ENCODE measurements at regions not wholly inside any gene's neighbourhood (a gene's known extent, or its start where the extent isn't known, plus 50 kb on each side); places are given as distances from the start of the nearest gene placed in this dataset.
"Not testable (repeated sequence)": the region's sequence is repeated elsewhere in the genome, so short reads cannot be mapped to it uniquely, and the experiment has no call there.

DNA sequence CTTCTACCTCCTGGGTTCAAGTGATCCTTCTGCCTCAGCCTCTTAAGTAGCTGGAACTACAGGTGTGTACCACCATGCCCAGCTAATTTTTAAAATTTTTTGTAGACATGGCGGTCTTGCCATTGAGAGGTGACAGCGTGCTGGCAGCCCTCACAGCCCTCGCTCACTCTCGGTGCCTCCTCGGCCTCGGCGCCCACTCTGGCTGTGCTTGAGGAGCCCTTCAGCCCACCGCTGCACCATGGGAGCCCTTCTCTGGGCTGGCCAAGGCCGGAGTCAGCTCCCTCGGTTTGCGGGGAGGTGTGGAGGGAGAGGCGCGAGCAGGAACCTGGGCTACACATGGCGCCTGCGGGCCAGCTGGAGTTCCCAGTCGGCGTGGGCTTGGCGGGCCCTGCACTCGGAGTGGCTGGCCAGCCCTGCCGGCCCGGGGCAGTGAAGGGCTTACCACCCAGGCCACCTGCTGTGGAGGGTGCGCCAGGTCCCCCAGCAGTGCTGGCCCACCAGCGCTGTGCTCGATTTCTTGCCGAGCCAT is 111.1 kb downstream of the RAP2A start:
- peaks cover 14 to 28% of the 10 kb centered on the region in 2 donors for H3K27me3 Mint-ChIP-seq
- not testable (repeated sequence) for ATAC-seq (replicated peaks); H3K27ac Mint-ChIP-seq; H3K4me1 Mint-ChIP-seq; H3K4me3 Mint-ChIP-seq; H3K9me3 Mint-ChIP-seq; H3K36me3 Mint-ChIP-seq; DNase-seq

GRCh38 chr13:97548138-97548537 is 114.2 kb downstream of the RAP2A start:
- H3K4me3 Mint-ChIP-seq, result no peak overlapping the region
- H3K9me3 Mint-ChIP-seq, result no peaks in the 10 kb centered on the region
- peaks cover 0 to 7% of the 10 kb centered on the region in 2 donors for H3K4me1 Mint-ChIP-seq
- no peak overlapping the region for H3K27ac Mint-ChIP-seq
- H3K27me3 Mint-ChIP-seq, result peaks cover 10 to 29% of the 10 kb centered on the region in 2 donors
- no peak for ATAC-seq (replicated peaks)
- no peaks in the 10 kb centered on the region for H3K36me3 Mint-ChIP-seq
- DNase-seq, result no peak

GRCh38 chr13:97548711-97549110 is 114.7 kb downstream of the RAP2A start:
- H3K36me3 Mint-ChIP-seq, result no peaks in the 10 kb centered on the region
- ATAC-seq (replicated peaks), result no peak
- no peak overlapping the region for H3K27ac Mint-ChIP-seq
- no peaks in the 10 kb centered on the region for H3K9me3 Mint-ChIP-seq
- H3K4me1 Mint-ChIP-seq, result peaks cover 0 to 7% of the 10 kb centered on the region in 2 donors
- no peak overlapping the region for H3K4me3 Mint-ChIP-seq
- H3K27me3 Mint-ChIP-seq, result peaks cover 10 to 23% of the 10 kb centered on the region in 2 donors
- no peak for DNase-seq

- peaks cover 0 to 7% of the 10 kb centered on the region in 2 donors for H3K4me1 Mint-ChIP-seq
- peaks cover 10 to 18% of the 10 kb centered on the region in 2 donors for H3K27me3 Mint-ChIP-seq
- H3K36me3 Mint-ChIP-seq, result no peaks in the 10 kb centered on the region
- ATAC-seq (replicated peaks) (no peak), DNase-seq (no peak)
- no peak overlapping the region for H3K27ac Mint-ChIP-seq
- H3K9me3 Mint-ChIP-seq, result no peaks in the 10 kb centered on the region
- no peak overlapping the region for H3K4me3 Mint-ChIP-seq
Observed at GRCh38 chr13:97549201-97549600, 115.2 kb downstream of the RAP2A start.

DNA sequence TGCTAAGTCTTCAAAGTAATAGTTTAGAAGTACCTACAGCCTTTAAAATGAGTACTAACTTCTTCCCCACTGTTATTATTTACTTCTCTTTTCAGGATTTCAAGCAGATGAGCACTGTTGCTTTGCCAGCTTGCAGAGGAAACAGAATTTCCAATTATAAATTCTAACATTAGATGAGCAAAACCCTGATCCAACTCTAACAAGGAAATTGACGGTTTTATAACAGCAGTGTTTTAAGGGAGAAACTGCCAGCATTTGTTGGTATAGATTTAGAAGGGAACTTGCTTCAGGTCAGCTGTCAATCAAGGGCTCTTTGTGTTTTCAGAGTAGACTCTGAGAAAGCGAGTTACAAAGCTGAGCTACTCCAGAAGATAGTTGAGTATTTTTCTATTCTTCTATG is 120.5 kb downstream of the RAP2A start:
- DNase-seq (no peak), ATAC-seq (replicated peaks) (no peak)
- H3K9me3 Mint-ChIP-seq, result no peaks in the 10 kb centered on the region
- H3K4me3 Mint-ChIP-seq, result no peak overlapping the region
- no peaks in the 10 kb centered on the region for H3K4me1 Mint-ChIP-seq
- peaks cover 10 to 13% of the 10 kb centered on the region in 2 donors for H3K27me3 Mint-ChIP-seq
- H3K27ac Mint-ChIP-seq, result no peak overlapping the region
- no peaks in the 10 kb centered on the region for H3K36me3 Mint-ChIP-seq

DNA sequence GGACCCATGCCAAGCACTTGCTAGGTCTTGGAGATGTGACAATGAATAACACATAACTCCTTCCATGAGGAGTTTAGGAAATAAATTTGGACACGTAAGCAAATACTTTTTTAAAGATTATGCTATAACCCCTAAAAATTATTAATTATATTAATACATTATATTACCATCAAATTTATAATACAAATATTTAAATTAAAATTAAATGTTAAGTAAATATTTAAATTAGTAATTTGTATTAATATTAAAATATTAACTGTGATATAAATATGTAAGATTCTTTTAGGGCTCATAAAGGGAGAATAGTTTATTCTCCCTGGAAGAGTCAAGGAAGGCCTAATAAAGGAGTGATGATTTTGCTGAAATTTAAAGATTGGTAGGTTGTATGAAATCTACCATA is 121.1 kb downstream of the RAP2A start:
- H3K9me3 Mint-ChIP-seq, result no peaks in the 10 kb centered on the region
- no peaks in the 10 kb centered on the region for H3K36me3 Mint-ChIP-seq
- no peak for DNase-seq
- H3K4me1 Mint-ChIP-seq, result no peaks in the 10 kb centered on the region
- ATAC-seq (replicated peaks), result no peak
- H3K27ac Mint-ChIP-seq, result no peak overlapping the region
- H3K27me3 Mint-ChIP-seq, result peaks cover 9 to 10% of the 10 kb centered on the region in 2 donors
- H3K4me3 Mint-ChIP-seq, result no peak overlapping the region

DNA sequence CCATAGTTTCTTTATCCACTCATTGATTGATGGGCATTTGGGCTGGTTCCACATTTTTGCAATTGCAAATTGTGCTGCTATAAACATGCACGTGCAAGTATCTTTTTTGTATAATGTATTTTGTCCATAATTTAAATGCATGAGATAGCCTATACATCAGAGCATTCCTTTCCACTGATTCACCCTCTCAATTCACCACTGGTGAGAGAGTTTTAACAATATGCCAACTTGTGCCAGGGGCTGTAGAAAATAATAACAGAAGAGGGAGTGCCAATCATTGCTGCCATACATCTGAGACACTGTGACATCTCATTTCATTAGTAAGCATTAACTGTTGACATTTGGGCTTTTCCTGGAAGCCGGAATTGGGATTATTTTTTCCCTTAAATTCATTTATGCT is 125.1 kb downstream of the RAP2A start:
- DNase-seq, result no peak
- no peak overlapping the region for H3K4me3 Mint-ChIP-seq
- peaks cover 6 to 11% of the 10 kb centered on the region in 2 donors for H3K27me3 Mint-ChIP-seq
- no peaks in the 10 kb centered on the region for H3K36me3 Mint-ChIP-seq
- H3K27ac Mint-ChIP-seq, result no peak overlapping the region
- no peaks in the 10 kb centered on the region for H3K4me1 Mint-ChIP-seq
- ATAC-seq (replicated peaks), result no peak
- H3K9me3 Mint-ChIP-seq, result no peaks in the 10 kb centered on the region

DNA sequence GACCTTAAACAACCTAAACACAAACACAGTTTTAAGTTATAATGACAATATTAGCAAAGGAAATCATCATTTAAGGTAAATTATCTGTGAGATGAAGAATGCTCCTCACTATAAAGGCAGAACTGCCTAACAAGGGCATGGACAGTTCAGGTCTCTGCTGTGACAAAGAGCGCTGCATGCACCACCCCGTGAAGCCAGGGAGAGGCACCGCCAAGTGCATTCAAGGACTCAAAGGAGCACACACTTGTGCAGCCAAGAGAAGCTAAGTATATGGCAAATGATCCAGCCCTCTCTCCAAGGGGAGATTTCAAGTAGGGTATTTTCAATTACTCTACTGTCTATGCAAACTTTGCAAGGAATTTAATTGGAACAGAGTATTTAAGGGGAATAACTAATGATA is 126.0 kb downstream of the RAP2A start:
- Mint-ChIP-seq H3K4me1 (no peaks in the 10 kb centered on the region), H3K36me3 (no peaks in the 10 kb centered on the region), H3K27me3 (peaks cover 6 to 14% of the 10 kb centered on the region in 2 donors), H3K4me3 (no peak overlapping the region), H3K27ac (no peak overlapping the region), H3K9me3 (no peaks in the 10 kb centered on the region)
- ATAC-seq (replicated peaks) (no peak), DNase-seq (no peak)

GRCh38 chr13:97561182-97561581 is 127.2 kb downstream of the RAP2A start:
- DNase-seq, result no peak
- H3K4me3 Mint-ChIP-seq, result no peak overlapping the region
- no peaks in the 10 kb centered on the region for H3K9me3 Mint-ChIP-seq
- no peaks in the 10 kb centered on the region for H3K4me1 Mint-ChIP-seq
- ATAC-seq (replicated peaks), result no peak
- H3K36me3 Mint-ChIP-seq, result no peaks in the 10 kb centered on the region
- no peak overlapping the region for H3K27ac Mint-ChIP-seq
- peaks cover under 1 to 12% of the 10 kb centered on the region in 2 donors for H3K27me3 Mint-ChIP-seq

DNA sequence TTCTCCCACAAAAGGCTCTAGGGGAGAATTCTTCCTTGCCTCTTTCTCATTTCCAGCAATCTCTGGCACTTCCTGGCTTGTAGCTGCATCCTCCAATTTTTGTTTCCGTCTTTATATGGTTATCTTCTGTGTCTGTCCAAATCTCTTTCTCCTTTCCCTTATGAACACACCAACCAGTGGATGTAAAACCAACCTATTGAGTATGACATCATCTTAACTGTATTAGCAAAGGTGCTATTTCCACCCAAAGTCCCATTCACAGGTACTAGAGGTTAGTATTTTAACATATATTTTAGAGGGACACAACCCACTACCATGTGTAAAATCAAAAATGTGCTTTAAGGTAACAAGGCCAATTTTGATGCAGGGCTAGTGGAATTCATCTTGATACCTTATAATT is 129.0 kb downstream of the RAP2A start:
- ATAC-seq (replicated peaks), result no peak

GRCh38 chr13:97564956-97565355 is 131.0 kb downstream of the RAP2A start:
- DNase-seq (no peak), ATAC-seq (replicated peaks) (no peak)
- peaks cover 4 to 6% of the 10 kb centered on the region in 2 donors for H3K4me1 Mint-ChIP-seq
- no peak overlapping the region for H3K4me3 Mint-ChIP-seq
- H3K27me3 Mint-ChIP-seq, result peaks cover 17 to 21% of the 10 kb centered on the region in 2 donors
- peaks cover 0 to 2% of the 10 kb centered on the region in 2 donors for H3K9me3 Mint-ChIP-seq
- no peaks in the 10 kb centered on the region for H3K36me3 Mint-ChIP-seq
- no peak overlapping the region for H3K27ac Mint-ChIP-seq

More for the DNA sequence above, 129.0 kb downstream of the RAP2A start:
- H3K4me1 Mint-ChIP-seq, result peaks cover 3 to 4% of the 10 kb centered on the region in 2 donors
- DNase-seq, result no peak
- no peak overlapping the region for H3K4me3 Mint-ChIP-seq
- H3K27me3 Mint-ChIP-seq, result peaks cover 11 to 14% of the 10 kb centered on the region in 2 donors
- H3K27ac Mint-ChIP-seq, result no peak overlapping the region
- H3K9me3 Mint-ChIP-seq, result no peaks in the 10 kb centered on the region
- H3K36me3 Mint-ChIP-seq, result no peaks in the 10 kb centered on the region

DNA sequence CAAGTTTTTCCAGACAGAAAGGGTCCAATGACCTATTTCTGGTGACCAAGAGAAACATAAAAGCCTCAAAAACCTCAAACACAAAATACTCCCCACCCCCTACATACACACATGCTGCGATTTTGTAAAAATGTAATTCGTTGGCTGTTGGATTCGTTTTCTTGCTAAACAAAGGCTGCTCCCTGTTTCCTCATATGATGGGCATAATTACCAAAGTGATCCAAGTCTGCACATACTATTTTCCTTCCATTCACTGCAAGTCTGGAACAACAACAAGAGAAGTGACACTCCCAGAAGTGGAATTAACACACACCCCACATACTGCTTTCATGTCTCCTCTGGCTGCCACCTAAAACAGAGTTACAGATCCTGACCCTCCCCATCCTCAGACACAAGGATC is 131.9 kb downstream of the RAP2A start:
- H3K27me3 Mint-ChIP-seq, result peaks cover 17 to 25% of the 10 kb centered on the region in 2 donors
- peaks cover 4 to 6% of the 10 kb centered on the region in 2 donors for H3K4me1 Mint-ChIP-seq
- H3K9me3 Mint-ChIP-seq, result peaks cover 0 to 2% of the 10 kb centered on the region in 2 donors
- no peaks in the 10 kb centered on the region for H3K36me3 Mint-ChIP-seq
- no peak overlapping the region for H3K27ac Mint-ChIP-seq
- no peak for DNase-seq
- no peak overlapping the region for H3K4me3 Mint-ChIP-seq
- no peak for ATAC-seq (replicated peaks)

GRCh38 chr13:97566907-97567306 is 132.9 kb downstream of the RAP2A start:
- H3K4me1 Mint-ChIP-seq, result peaks cover 4 to 6% of the 10 kb centered on the region in 2 donors
- H3K4me3 Mint-ChIP-seq, result no peak overlapping the region
- peaks cover 0 to 2% of the 10 kb centered on the region in 2 donors for H3K9me3 Mint-ChIP-seq
- peaks cover 17 to 28% of the 10 kb centered on the region in 2 donors for H3K27me3 Mint-ChIP-seq
- DNase-seq (no peak), ATAC-seq (replicated peaks) (no peak)
- H3K36me3 Mint-ChIP-seq, result no peaks in the 10 kb centered on the region
- H3K27ac Mint-ChIP-seq, result no peak overlapping the region

GRCh38 chr13:97567510-97568243 is 133.7 kb downstream of the RAP2A start:
- Mint-ChIP-seq H3K27ac (no peak overlapping the region), H3K27me3 (peaks cover 17 to 28% of the 10 kb centered on the region in 2 donors), H3K9me3 (peaks cover 0 to 2% of the 10 kb centered on the region in 2 donors), H3K36me3 (no peaks in the 10 kb centered on the region), H3K4me3 (no peak overlapping the region), H3K4me1 (peaks cover 4 to 6% of the 10 kb centered on the region in 2 donors)
- DNase-seq (peak; percentile 4), ATAC-seq (replicated peaks) (peak; percentile 95 to 96)

DNA sequence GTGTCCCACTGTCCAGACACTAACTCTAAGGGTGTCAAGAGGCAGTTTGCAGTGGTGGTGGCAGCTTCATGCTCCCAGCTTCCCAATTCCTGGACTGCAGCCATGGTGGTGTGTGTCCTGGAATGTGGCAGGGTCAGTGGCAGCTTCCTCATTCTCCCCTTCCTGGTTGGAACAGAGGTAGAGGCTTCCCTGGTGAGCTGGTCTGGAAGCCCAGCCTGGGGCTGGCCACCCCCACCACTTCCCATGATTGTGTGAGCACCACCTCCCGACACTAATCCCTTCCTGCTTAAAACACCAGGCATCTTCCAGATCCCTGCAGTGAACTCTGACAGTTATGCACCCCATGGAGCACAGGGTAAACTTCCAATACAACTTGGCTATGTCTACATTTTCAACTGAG is 134.9 kb downstream of the RAP2A start:
- Mint-ChIP-seq H3K4me1 (peaks cover 4 to 6% of the 10 kb centered on the region in 2 donors), H3K27ac (no peak overlapping the region), H3K4me3 (no peak overlapping the region), H3K27me3 (peaks cover 12 to 28% of the 10 kb centered on the region in 2 donors), H3K36me3 (no peaks in the 10 kb centered on the region), H3K9me3 (peaks cover 0 to 2% of the 10 kb centered on the region in 2 donors)
- ATAC-seq (replicated peaks) (no peak), DNase-seq (no peak)
